Heart right ventricle (tissue), 16 donors: ENCODE measurements at regions not wholly inside any gene's neighbourhood (a gene's known extent, or its start where the extent isn't known, plus 50 kb on each side); places are given as distances from the start of the nearest gene placed in this dataset.

Experiments used
- ATAC-seq, 8 donors: fragments of 200-7000 bp; cut with Tn5 transposase; one replicate each; pipeline ENCODE4 v1.9.1; 2020; ENCODE audit warnings: mild to moderate bottlenecking in 8 of 8, moderate library complexity in 8 of 8, moderate number of reproducible peaks in 1 of 8
- DNase-seq, 2 donors: peaks; one replicate each; pipeline ENCODE4 v3.0.0-alpha.2; 2020
- H3K27ac ChIP-seq, 10 donors: fragments of 200-600 bp; sonication (generic) in 2 of 10; one replicate each; pipeline versions ENCODE4 v1.5.0 to v1.8.0; 2020 to 2022; ENCODE audit warnings: mild to moderate bottlenecking in 3 of 10
- H3K27me3 ChIP-seq, 7 donors: fragments of 200-600 bp; one replicate each; pipeline ENCODE4 v1.8.0; 2021 to 2022; ENCODE audit warnings: mild to moderate bottlenecking in 2 of 7
- H3K36me3 ChIP-seq, 9 donors: fragments of 200-600 bp; sonication (generic) in 1 of 9; one replicate each; pipeline versions ENCODE4 v1.5.0 to v1.8.0; 2020 to 2022; ENCODE audit warnings: mild to moderate bottlenecking in 2 of 9
- H3K4me1 ChIP-seq, 9 donors: fragments of 200-600 bp; sonication (generic) in 1 of 9; one replicate each; pipeline versions ENCODE4 v1.5.0 to v1.8.0; 2020 to 2022; ENCODE audit warnings: mild to moderate bottlenecking in 4 of 9
- H3K4me3 ChIP-seq, 10 donors: fragments of 200-600 bp; sonication (generic) in 2 of 10; one replicate each; pipeline versions ENCODE4 v1.5.0 to v1.8.0; 2020 to 2022; ENCODE audit warnings: mild to moderate bottlenecking in 7 of 10, moderate library complexity in 2 of 10
- H3K9me3 ChIP-seq, 11 donors: fragments of 200-600 bp in 10 of 11; sonication (generic) in 2 of 11; one replicate each; pipeline versions ENCODE4 v1.5.0 to v1.8.0; 2013 to 2022; ENCODE audit warnings: mild to moderate bottlenecking in 2 of 11, control low read depth in 1 of 11, moderate library complexity in 1 of 11
- CTCF ChIP-seq, 9 donors: fragments of 200-600 bp; sonication (generic) in 2 of 9; IDR thresholded peaks; one replicate each; pipeline versions ENCODE4 v1.5.0 to v1.8.0; 2021 to 2022; ENCODE audit warnings: antibody characterized with exemption in 9 of 9, mild to moderate bottlenecking in 5 of 9, moderate library complexity in 1 of 9
- WGBS, 2 donors: extraction: QIAGEN DNeasy Blood & Tissue Kit; methylation state at CpG; one replicate each; pipeline ENCODE4 v1.1.7; 2013; ENCODE audit warnings: inconsistent platforms in 1 of 2; 5-methylcytosine and 5-hydroxymethylcytosine counted together
- intact Hi-C, 10 donors: fragments of 100-400 bp; cut with DNase I; formaldehyde crosslinking; loops; one replicate each; pipeline versions ENCODE4 v1.11.1 to v1.14.2; 2022
- donor health status: Arrhythmogenic right ventricular cardiomyopathy.
- donor health status: ischemic (EF 13 %, LVEDD 7.1; RV severe dilation, severe dysfunction).
- donor health status: healthy with polysubstance abuse.
- donor health status: DM: no; HTN: yes; CAD: no.
- donor health status: DM: no; HTN: no; CAD: no.
- donor health status: ischemic (EF 25% LVEDD 6.9; RV normal size, moderate dysfunction).
- donor health status: ischemic (EF 25% LVEDD 5.7; RV mildly dilated, moderate dysfunction).
- donor health status: healthy.
- donor health status: DM: yes; HTN: yes; CAD: no.
- donor health status: Ischemic cardiomyopathy.
- donor health status: ischemic (EF 35%, LVEDD 5.7; RV mildly dilated, moderate dysfunction).
- donor health status: nonischemic (EF 11% LVEDD 7.7; RV severe dilation, severe dysfunction).
- donor health status: DM: yes; HTN: yes; CAD: no.
- donor health status: PGD.
- donor health status: ischemic (EF 29% LVEDD 5.4; RV normal size, mild dysfunction).
- donor health status: nonischemic (EF 23%, LVEDD 6.1; RV moderate dilation, normal function).

GRCh38 chrX:11965436-11965835 is 172.8 kb upstream of the FRMPD4 start:
- Histone ChIP-seq H3K4me3 (no peak overlapping the region), H3K27ac (no peak overlapping the region), H3K36me3 (no peaks in the 10 kb centered on the region), H3K4me1 (no peaks in the 10 kb centered on the region), H3K27me3 (no peaks in the 10 kb centered on the region), H3K9me3 (no peaks in the 10 kb centered on the region)
- no peak for DNase-seq
- WGBS, 2 donors: 48 to 60% methylated on average over 1 of the region's 1 CpG
- intact Hi-C loops: no loop called here
- TF ChIP-seq CTCF (IDR thresholded peaks at IDR 0.05): no peak
- no peak for ATAC-seq

GRCh38 chrX:11967986-11968869 is 170.0 kb upstream of the FRMPD4 start:
- DNase-seq: no peak
- no peaks in the 10 kb centered on the region for H3K4me1 ChIP-seq
- 80 to 81% methylated on average over 6 of the region's 6 CpGs for WGBS, 2 donors
- no peaks in the 10 kb centered on the region for H3K36me3 ChIP-seq
- no peak overlapping the region for H3K27ac ChIP-seq
- no peak for TF ChIP-seq CTCF (IDR thresholded peaks at IDR 0.05)
- no peaks in the 10 kb centered on the region for H3K27me3 ChIP-seq
- no peak for ATAC-seq
- H3K9me3 ChIP-seq: no peaks in the 10 kb centered on the region
- H3K4me3 ChIP-seq: no peak overlapping the region
- intact Hi-C loops: no loop called here

- Histone ChIP-seq H3K9me3 (no peaks in the 10 kb centered on the region), H3K4me1 (no peaks in the 10 kb centered on the region), H3K27ac (no peak overlapping the region), H3K36me3 (no peaks in the 10 kb centered on the region), H3K4me3 (no peak overlapping the region), H3K27me3 (no peaks in the 10 kb centered on the region)
- DNase-seq (no peak), ATAC-seq (peak in 1 of 8 donors; percentile 52)
- 62 to 76% methylated on average over 4 of the region's 4 CpGs for WGBS, 2 donors
- intact Hi-C loops: no loop called here
- TF ChIP-seq CTCF (IDR thresholded peaks at IDR 0.05): no peak
These were observed 169.3 kb upstream of the FRMPD4 start for GRCh38 chrX:11968991-11969390.

GRCh38 chrX:11970578-11971359 is 167.5 kb upstream of the FRMPD4 start:
- no peak overlapping the region for H3K4me3 ChIP-seq
- H3K27me3 ChIP-seq: no peaks in the 10 kb centered on the region
- no peaks in the 10 kb centered on the region for H3K4me1 ChIP-seq
- DNase-seq (no peak), ATAC-seq (peak in 2 of 8 donors; percentile 43 to 57)
- no peak for TF ChIP-seq CTCF (IDR thresholded peaks at IDR 0.05)
- no peaks in the 10 kb centered on the region for H3K9me3 ChIP-seq
- WGBS, 2 donors: 54 to 64% methylated on average over 6 of the region's 6 CpGs
- intact Hi-C loops: no loop called here
- no peak overlapping the region for H3K27ac ChIP-seq
- H3K36me3 ChIP-seq: no peaks in the 10 kb centered on the region
